H9 (cell line): ENCODE measurements at regions not wholly inside any gene's neighbourhood (a gene's known extent, or its start where the extent isn't known, plus 50 kb on each side); places are given as distances from the start of the nearest gene placed in this dataset.
"Not testable (repeated sequence)": the region's sequence is repeated elsewhere in the genome, so short reads cannot be mapped to it uniquely, and the experiment has no call there.

Experiments used
- DNase-seq: peaks from one replicate; pipeline ENCODE4 v3.0.0-alpha.2; 2017
- H2AFZ ChIP-seq: one replicate; pipeline ENCODE4 v1.6.1; 2013; ENCODE audit warnings: mild to moderate bottlenecking, low read length, control low read depth, moderate library complexity
- H2AK5ac ChIP-seq: 2 replicates; pipeline ENCODE4 v1.6.1; 2013; ENCODE audit warnings: low read length, control low read depth, mixed read lengths; ENCODE audit not compliant: insufficient read length
- H2BK120ac ChIP-seq: one replicate; pipeline ENCODE4 v1.6.1; 2013; ENCODE audit warnings: low read depth, mild to moderate bottlenecking, low read length, control low read depth, inconsistent platforms; ENCODE audit not compliant: poor library complexity, severe bottlenecking
- H2BK12ac ChIP-seq: 2 replicates; pipeline ENCODE4 v1.6.1; 2013; ENCODE audit warnings: low read length, control low read depth, mixed read lengths, low read depth; ENCODE audit not compliant: insufficient read length
- H2BK15ac ChIP-seq: 2 replicates; pipeline ENCODE4 v1.6.1; 2013; ENCODE audit warnings: low read depth, low read length, control low read depth
- H2BK20ac ChIP-seq: one replicate; pipeline ENCODE4 v1.6.1; 2013; ENCODE audit warnings: low read depth, mild to moderate bottlenecking, low read length, control low read depth, inconsistent platforms; ENCODE audit not compliant: poor library complexity, severe bottlenecking
- H2BK5ac ChIP-seq: 2 replicates; pipeline ENCODE4 v1.6.1; 2013; ENCODE audit warnings: low read length, control low read depth, mixed read lengths; ENCODE audit not compliant: insufficient read length
- H3K14ac ChIP-seq: 2 replicates; pipeline ENCODE4 v1.6.1; 2013; ENCODE audit warnings: low read length, control low read depth; ENCODE audit not compliant: insufficient read depth
- H3K18ac ChIP-seq: 2 replicates; pipeline ENCODE4 v1.6.1; 2013; ENCODE audit warnings: low read depth, mild to moderate bottlenecking, mixed read lengths, low read length, control low read depth; ENCODE audit not compliant: insufficient read length
- H3K23ac ChIP-seq: 2 replicates; pipeline ENCODE4 v1.6.1; 2013; ENCODE audit warnings: low read length, control low read depth, mixed read lengths, low read depth; ENCODE audit not compliant: insufficient read length
- H3K23me2 ChIP-seq: 2 replicates; pipeline ENCODE4 v1.6.1; 2013; ENCODE audit warnings: low read depth, mild to moderate bottlenecking, mixed read lengths, low read length, control low read depth; ENCODE audit not compliant: insufficient read length, poor library complexity, severe bottlenecking
- H3K27ac ChIP-seq: 2 replicates; pipeline ENCODE4 v1.5.1; 2013; ENCODE audit warnings: low read length, control low read depth, mixed read lengths, low read depth; ENCODE audit not compliant: insufficient read length
- H3K27me3 ChIP-seq: 2 replicates; pipeline ENCODE4 v1.6.1; 2013; ENCODE audit warnings: low read length, control low read depth, inconsistent platforms; ENCODE audit not compliant: insufficient read depth
- H3K4ac ChIP-seq: 2 replicates; pipeline ENCODE4 v1.6.1; 2013; ENCODE audit warnings: low read depth, mild to moderate bottlenecking, control low read depth, inconsistent platforms, low read length, moderate library complexity
- H3K4me1 ChIP-seq: 2 replicates; pipeline ENCODE4 v1.6.1; 2013; ENCODE audit warnings: low read length, control low read depth, inconsistent platforms; ENCODE audit not compliant: insufficient read depth
- H3K4me2 ChIP-seq: 2 replicates; pipeline ENCODE4 v1.6.1; 2013; ENCODE audit warnings: low read length, control low read depth, mixed read lengths; ENCODE audit not compliant: insufficient read length, insufficient read depth
- H3K56ac ChIP-seq: 2 replicates; pipeline ENCODE4 v1.6.1; 2013; ENCODE audit warnings: low read depth, mild to moderate bottlenecking, mixed read lengths, low read length, control low read depth; ENCODE audit not compliant: insufficient read length
- H3K79me1 ChIP-seq: 2 replicates; pipeline ENCODE4 v1.6.1; 2013; ENCODE audit warnings: low read depth, mild to moderate bottlenecking, moderate library complexity, low read length, control low read depth, inconsistent platforms; ENCODE audit not compliant: insufficient read depth, poor library complexity, severe bottlenecking
- H3K79me2 ChIP-seq: 2 replicates; pipeline ENCODE4 v1.6.1; 2013; ENCODE audit warnings: low read length, control low read depth, inconsistent platforms; ENCODE audit not compliant: insufficient read depth
- H3K9ac ChIP-seq: 2 replicates; pipeline ENCODE4 v1.6.1; 2013; ENCODE audit warnings: low read length, control low read depth, mixed read lengths; ENCODE audit not compliant: insufficient read length; ENCODE audit errors: extremely low read depth
- H3K9me3 ChIP-seq: one replicate; pipeline ENCODE4 v1.6.1; 2013; ENCODE audit warnings: low read depth, low read length, inconsistent platforms; ENCODE audit not compliant: control insufficient read depth
- H3T11ph ChIP-seq: one replicate; pipeline ENCODE4 v1.6.1; 2013; ENCODE audit warnings: mild to moderate bottlenecking, low read length, control low read depth, inconsistent platforms
- H4K20me1 ChIP-seq: one replicate; pipeline ENCODE4 v1.6.1; 2013; ENCODE audit not compliant: control insufficient read depth, insufficient read length, insufficient read depth
- H4K5ac ChIP-seq: 2 replicates; pipeline ENCODE4 v1.6.1; 2013; ENCODE audit warnings: low read depth, mild to moderate bottlenecking, mixed read lengths, low read length, control low read depth; ENCODE audit not compliant: insufficient read length
- H4K8ac ChIP-seq: replicated peaks from 2 replicates; pipeline ENCODE4 v1.6.1; 2013; ENCODE audit warnings: low read length, control low read depth, mixed read lengths, low read depth; ENCODE audit not compliant: insufficient read length
- H4K91ac ChIP-seq: 2 replicates; pipeline ENCODE4 v1.6.1; 2013; ENCODE audit warnings: low read depth, mild to moderate bottlenecking, moderate library complexity, mixed read lengths, low read length, control low read depth; ENCODE audit not compliant: insufficient read length
- H3K27ac Mint-ChIP-seq, 3 experiments: 2 replicates in 2 of 3; 3 replicates in 1 of 3; pipeline ENCODE4 v1.8.0; 2020 to 2021; ENCODE audit warnings: mixed read lengths in 3 of 3, mild to moderate bottlenecking in 1 of 3, moderate library complexity in 1 of 3
- H3K27me3 Mint-ChIP-seq: 2 replicates; pipeline ENCODE4 v1.8.0; 2021; ENCODE audit warnings: low read depth, mild to moderate bottlenecking, moderate library complexity, mixed read lengths
- H3K36me3 Mint-ChIP-seq, 3 experiments: 2 replicates in 2 of 3; 3 replicates in 1 of 3; pipeline ENCODE4 v1.8.0; 2020 to 2021; ENCODE audit warnings: low read depth in 3 of 3, mixed read lengths in 3 of 3; ENCODE audit not compliant: insufficient read depth in 1 of 3
- H3K4me1 Mint-ChIP-seq, 2 experiments: 2 replicates each; pipeline ENCODE4 v1.8.0; 2020; ENCODE audit warnings: mixed read lengths in 2 of 2
- H3K4me3 Mint-ChIP-seq, 2 experiments: 2 replicates in 1 of 2; 3 replicates in 1 of 2; pipeline ENCODE4 v1.8.0; 2020 to 2021; ENCODE audit warnings: mild to moderate bottlenecking in 2 of 2, mixed read lengths in 2 of 2, moderate library complexity in 1 of 2
- H3K9me3 Mint-ChIP-seq, 2 experiments: 2 replicates in 1 of 2; 3 replicates in 1 of 2; pipeline ENCODE4 v1.8.0; 2020; ENCODE audit warnings: mild to moderate bottlenecking in 2 of 2, mixed read lengths in 2 of 2, moderate library complexity in 1 of 2
- WGBS: extraction: QIAGEN DNeasy Blood & Tissue Kit; methylation state at CpG from one replicate; pipeline ENCODE4 v1.1.7; 2013; ENCODE audit warnings: missing lambda C conversion rate, low lambda C conversion rate, mixed read lengths; ENCODE audit not compliant: insufficient read length; ENCODE audit errors: extremely low coverage; 5-methylcytosine and 5-hydroxymethylcytosine counted together

DNA sequence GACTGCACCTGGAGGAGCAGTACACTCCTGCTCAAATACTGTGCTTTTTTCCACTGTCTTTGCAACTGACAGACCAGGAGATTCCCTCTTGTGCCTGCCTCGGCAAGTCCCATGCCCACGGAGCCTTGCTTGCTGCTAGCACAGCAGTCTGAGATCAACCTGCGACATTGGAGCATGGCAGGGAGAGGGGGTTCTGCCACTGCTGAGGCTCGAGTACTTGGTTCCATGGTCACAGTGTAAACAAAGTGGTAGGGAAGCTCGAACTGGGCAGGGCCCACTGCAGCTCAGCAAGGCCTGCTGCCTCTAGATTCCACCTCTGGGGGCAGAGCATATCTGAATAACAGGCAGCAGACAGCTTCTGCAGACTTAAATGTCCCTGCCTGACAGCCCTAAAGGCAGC, 63.6 kb downstream of the NBPF8 start:
- not testable (repeated sequence) for H3K9me3 ChIP-seq, H2BK20ac ChIP-seq, H3T11ph ChIP-seq, H3K27ac Mint-ChIP-seq, H3K4me1 ChIP-seq, H2AFZ ChIP-seq, H4K8ac ChIP-seq, H2BK5ac ChIP-seq, H3K79me2 ChIP-seq, H3K18ac ChIP-seq, H2AK5ac ChIP-seq, H3K9me3 Mint-ChIP-seq, H4K20me1 ChIP-seq, DNase-seq, H3K27me3 ChIP-seq, H2BK12ac ChIP-seq, H4K91ac ChIP-seq, H3K14ac ChIP-seq, H3K79me1 ChIP-seq, H3K4me1 Mint-ChIP-seq, H3K9ac ChIP-seq, H3K56ac ChIP-seq, H4K5ac ChIP-seq, H3K4me2 ChIP-seq, H3K4ac ChIP-seq, H3K23me2 ChIP-seq, H3K27me3 Mint-ChIP-seq, H2BK120ac ChIP-seq, H2BK15ac ChIP-seq, H3K4me3 Mint-ChIP-seq, H3K27ac ChIP-seq, H3K23ac ChIP-seq
- no CpG with 5 or more reads among the region's 5 CpGs for WGBS
- H3K36me3 Mint-ChIP-seq = peaks cover 8 to 12% (median 9%) of the 10 kb centered on the region in 3 experiments; a peak in 6 of 7 replicates

DNA sequence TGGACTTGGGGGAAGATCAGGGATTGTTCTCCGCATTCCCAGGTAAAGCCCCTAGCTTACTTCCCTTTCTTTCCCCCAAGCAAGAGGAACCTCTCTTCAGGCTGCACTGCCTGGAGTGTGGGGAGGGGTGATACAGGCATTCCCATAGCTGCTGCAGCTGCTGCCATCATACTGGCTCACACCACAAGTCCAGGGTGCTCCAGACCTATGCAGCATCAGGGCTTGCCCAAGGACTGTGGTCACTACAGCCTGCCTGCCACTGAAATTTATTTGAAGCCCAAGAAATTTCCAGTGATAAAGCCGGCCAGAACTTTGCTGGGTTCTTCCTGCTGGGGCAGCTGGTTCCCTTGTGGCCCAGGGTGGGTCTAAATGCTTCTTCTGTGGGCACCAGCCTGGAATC, 72.7 kb downstream of the NBPF8 start:
- not testable (repeated sequence) for H3K27me3 ChIP-seq, H3K9me3 Mint-ChIP-seq, H3K79me2 ChIP-seq, H4K20me1 ChIP-seq, H3K4ac ChIP-seq, H3K23ac ChIP-seq, H3K27ac Mint-ChIP-seq, H3T11ph ChIP-seq, H4K8ac ChIP-seq, H2AK5ac ChIP-seq, H2BK20ac ChIP-seq, H3K27me3 Mint-ChIP-seq, H3K4me1 Mint-ChIP-seq, H3K23me2 ChIP-seq, H2BK120ac ChIP-seq, H3K27ac ChIP-seq, H3K56ac ChIP-seq, H3K79me1 ChIP-seq, H3K36me3 Mint-ChIP-seq, H2BK12ac ChIP-seq, H3K18ac ChIP-seq, H3K4me2 ChIP-seq, DNase-seq, H2BK5ac ChIP-seq, H4K91ac ChIP-seq, H2AFZ ChIP-seq, H3K9me3 ChIP-seq, H3K4me3 Mint-ChIP-seq, H3K9ac ChIP-seq, H2BK15ac ChIP-seq, H3K4me1 ChIP-seq, H4K5ac ChIP-seq, H3K14ac ChIP-seq
- no CpG with 5 or more reads among the region's 2 CpGs for WGBS
